Parathyroid adenoma (tissue), 2 donors: ENCODE measurements at regions not wholly inside any gene's neighbourhood (a gene's known extent, or its start where the extent isn't known, plus 50 kb on each side); places are given as distances from the start of the nearest gene placed in this dataset.
"Not testable (repeated sequence)": the region's sequence is repeated elsewhere in the genome, so short reads cannot be mapped to it uniquely, and the experiment has no call there.

Experiments
- H2AFZ ChIP-seq: fragments of 300-600 bp; sonication (generic); one replicate; pipeline ENCODE4 v1.7.0; 2017; ENCODE audit warnings: antibody characterized with exemption, mild to moderate bottlenecking
- H3K27ac ChIP-seq: fragments of 300-600 bp; sonication (generic); one replicate; pipeline ENCODE4 v1.7.0; 2017
- H3K27me3 ChIP-seq: fragments of 300-600 bp; sonication (generic); one replicate; pipeline ENCODE4 v1.7.0; 2017; ENCODE audit warnings: low read length; ENCODE audit not compliant: control insufficient read depth, insufficient read depth
- H3K36me3 ChIP-seq: fragments of 300-600 bp; sonication (generic); one replicate; pipeline ENCODE4 v1.7.0; 2017; ENCODE audit warnings: low read length; ENCODE audit not compliant: control insufficient read depth, insufficient read depth
- H3K4me1 ChIP-seq: fragments of 300-600 bp; sonication (generic); one replicate; pipeline ENCODE4 v1.7.0; 2017; ENCODE audit warnings: control low read depth
- H3K4me2 ChIP-seq: fragments of 300-600 bp; sonication (generic); one replicate; pipeline ENCODE4 v1.7.0; 2017; ENCODE audit warnings: low read length
- H3K4me3 ChIP-seq: fragments of 300-600 bp; sonication (generic); one replicate; pipeline ENCODE4 v1.7.0; 2017; ENCODE audit warnings: low read depth, low read length
- H3K79me2 ChIP-seq: fragments of 300-600 bp; sonication (generic); one replicate; pipeline ENCODE4 v1.7.0; 2017; ENCODE audit warnings: control low read depth
- H3K9ac ChIP-seq: fragments of 300-600 bp; sonication (generic); one replicate; pipeline ENCODE4 v1.7.0; 2017; ENCODE audit warnings: mild to moderate bottlenecking
- H3K9me3 ChIP-seq: fragments of 300-600 bp; sonication (generic); one replicate; pipeline ENCODE4 v1.7.0; 2017; ENCODE audit warnings: low read length; ENCODE audit not compliant: control insufficient read depth
- TF ChIP-seq, protein P1 (sequence below): fragments of 300-600 bp; sonication (generic); IDR thresholded peaks from one replicate; pipeline ENCODE4 v1.7.0; 2017; ENCODE audit warnings: antibody characterized with exemption, mild to moderate bottlenecking
- donor health status: primary hyperparathyroidism.

DNA sequence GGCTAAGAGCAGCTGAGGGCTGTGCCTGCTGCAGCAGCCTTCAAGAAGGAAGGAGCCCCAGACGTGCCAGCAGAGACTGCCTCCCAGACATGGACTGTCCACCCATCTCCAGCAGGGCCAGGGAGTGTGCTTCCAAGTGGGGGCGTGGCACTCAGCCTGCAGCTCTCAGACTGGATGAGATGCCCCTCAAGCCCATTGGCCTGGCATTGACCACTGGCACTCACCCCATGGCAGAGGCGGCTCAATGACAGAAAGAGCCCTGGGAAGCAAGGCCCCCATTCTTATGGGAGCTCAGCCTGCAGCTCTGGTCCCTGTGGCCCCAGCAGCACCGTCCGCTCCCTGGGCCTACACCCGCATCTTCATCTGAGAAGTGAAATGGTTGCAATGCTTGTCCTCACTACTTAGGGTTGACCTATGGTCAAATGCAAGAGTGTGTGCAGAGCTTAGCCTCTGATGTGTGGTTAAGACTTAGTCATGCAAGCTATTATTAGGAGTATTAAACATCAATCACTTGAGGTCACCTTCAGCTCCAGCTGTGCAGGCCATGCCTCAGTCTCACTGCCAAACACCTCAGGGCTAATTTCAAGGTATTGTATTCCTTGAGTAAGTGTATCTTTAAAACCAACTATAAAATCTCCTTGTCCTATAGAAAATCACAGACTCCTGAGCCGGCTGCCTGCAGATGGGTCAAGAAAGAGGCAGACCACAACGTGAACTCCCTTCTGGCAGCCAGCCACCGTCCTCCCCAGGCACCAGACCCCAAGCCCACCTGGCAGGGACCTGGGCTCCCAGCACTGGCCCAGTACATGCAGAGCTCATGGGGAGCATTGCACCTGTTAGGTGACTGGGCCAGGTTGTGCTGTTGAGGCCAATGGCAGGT is 194.8 kb downstream of the NDUFA10 start:
- no peaks in the 10 kb centered on the region for H3K36me3 ChIP-seq
- no peak overlapping the region for H3K9ac ChIP-seq
- H3K4me2 ChIP-seq, result no peak overlapping the region
- peaks cover 8% of the 10 kb centered on the region for H3K4me1 ChIP-seq
- H3K27ac ChIP-seq, result no peak overlapping the region
- no peaks in the 10 kb centered on the region for H3K9me3 ChIP-seq
- H3K27me3 ChIP-seq, result no peaks in the 10 kb centered on the region
- TF ChIP-seq, protein P1, sequence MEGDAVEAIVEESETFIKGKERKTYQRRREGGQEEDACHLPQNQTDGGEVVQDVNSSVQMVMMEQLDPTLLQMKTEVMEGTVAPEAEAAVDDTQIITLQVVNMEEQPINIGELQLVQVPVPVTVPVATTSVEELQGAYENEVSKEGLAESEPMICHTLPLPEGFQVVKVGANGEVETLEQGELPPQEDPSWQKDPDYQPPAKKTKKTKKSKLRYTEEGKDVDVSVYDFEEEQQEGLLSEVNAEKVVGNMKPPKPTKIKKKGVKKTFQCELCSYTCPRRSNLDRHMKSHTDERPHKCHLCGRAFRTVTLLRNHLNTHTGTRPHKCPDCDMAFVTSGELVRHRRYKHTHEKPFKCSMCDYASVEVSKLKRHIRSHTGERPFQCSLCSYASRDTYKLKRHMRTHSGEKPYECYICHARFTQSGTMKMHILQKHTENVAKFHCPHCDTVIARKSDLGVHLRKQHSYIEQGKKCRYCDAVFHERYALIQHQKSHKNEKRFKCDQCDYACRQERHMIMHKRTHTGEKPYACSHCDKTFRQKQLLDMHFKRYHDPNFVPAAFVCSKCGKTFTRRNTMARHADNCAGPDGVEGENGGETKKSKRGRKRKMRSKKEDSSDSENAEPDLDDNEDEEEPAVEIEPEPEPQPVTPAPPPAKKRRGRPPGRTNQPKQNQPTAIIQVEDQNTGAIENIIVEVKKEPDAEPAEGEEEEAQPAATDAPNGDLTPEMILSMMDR, result no peak
- H3K79me2 ChIP-seq, result no peaks in the 10 kb centered on the region
- no peak overlapping the region for H2AFZ ChIP-seq
- no peak overlapping the region for H3K4me3 ChIP-seq

DNA sequence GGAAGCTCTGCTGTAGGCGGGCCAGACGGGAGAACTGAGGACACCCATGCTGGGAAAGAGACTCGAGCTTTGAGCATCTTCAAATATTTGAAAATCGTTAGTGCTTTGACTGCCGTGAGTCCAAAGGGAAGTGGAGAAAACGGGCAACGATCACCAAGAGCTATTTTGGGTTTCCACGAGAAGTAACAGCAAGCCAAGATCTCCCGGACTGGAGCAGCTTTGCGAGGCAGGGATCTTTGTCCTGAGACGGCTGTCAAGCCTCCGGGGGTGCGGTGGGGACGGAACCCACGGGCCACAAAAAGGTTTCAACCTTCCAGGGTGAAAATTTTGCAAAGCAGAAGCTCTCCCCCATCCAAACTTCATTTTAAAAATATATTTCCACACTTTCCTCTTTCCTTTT is 195.8 kb downstream of the NDUFA10 start:
- no peaks in the 10 kb centered on the region for H3K27me3 ChIP-seq
- H3K4me2 ChIP-seq, result no peak overlapping the region
- no peaks in the 10 kb centered on the region for H3K9me3 ChIP-seq
- no peaks in the 10 kb centered on the region for H3K79me2 ChIP-seq
- no peak overlapping the region for H3K4me3 ChIP-seq
- no peak overlapping the region for H3K27ac ChIP-seq
- H3K4me1 ChIP-seq, result peaks cover 8% of the 10 kb centered on the region
- no peak overlapping the region for H2AFZ ChIP-seq
- no peaks in the 10 kb centered on the region for H3K36me3 ChIP-seq
- TF ChIP-seq, protein P1, result no peak
- H3K9ac ChIP-seq, result no peak overlapping the region

DNA sequence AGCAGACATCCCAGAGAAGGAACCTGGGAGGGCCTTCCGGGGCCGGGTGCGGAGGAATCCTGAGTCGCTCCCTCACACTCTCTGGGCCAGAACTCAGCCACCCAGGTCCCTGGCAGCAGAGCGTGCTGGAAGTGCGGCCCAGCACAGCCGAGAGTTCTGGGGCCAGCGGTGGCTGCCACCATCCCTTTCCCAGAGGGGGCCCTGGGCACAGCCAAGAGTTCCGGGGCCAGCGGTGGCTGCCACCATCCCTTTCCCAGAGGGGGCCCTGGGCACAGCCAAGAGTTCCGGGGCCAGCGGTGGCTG is 196.2 kb downstream of the NDUFA10 start:
- not testable (repeated sequence) for H3K9me3 ChIP-seq, H3K4me1 ChIP-seq, H3K9ac ChIP-seq, H3K4me2 ChIP-seq, H3K4me3 ChIP-seq, H3K27ac ChIP-seq, H3K27me3 ChIP-seq, H3K79me2 ChIP-seq, H2AFZ ChIP-seq, H3K36me3 ChIP-seq

DNA sequence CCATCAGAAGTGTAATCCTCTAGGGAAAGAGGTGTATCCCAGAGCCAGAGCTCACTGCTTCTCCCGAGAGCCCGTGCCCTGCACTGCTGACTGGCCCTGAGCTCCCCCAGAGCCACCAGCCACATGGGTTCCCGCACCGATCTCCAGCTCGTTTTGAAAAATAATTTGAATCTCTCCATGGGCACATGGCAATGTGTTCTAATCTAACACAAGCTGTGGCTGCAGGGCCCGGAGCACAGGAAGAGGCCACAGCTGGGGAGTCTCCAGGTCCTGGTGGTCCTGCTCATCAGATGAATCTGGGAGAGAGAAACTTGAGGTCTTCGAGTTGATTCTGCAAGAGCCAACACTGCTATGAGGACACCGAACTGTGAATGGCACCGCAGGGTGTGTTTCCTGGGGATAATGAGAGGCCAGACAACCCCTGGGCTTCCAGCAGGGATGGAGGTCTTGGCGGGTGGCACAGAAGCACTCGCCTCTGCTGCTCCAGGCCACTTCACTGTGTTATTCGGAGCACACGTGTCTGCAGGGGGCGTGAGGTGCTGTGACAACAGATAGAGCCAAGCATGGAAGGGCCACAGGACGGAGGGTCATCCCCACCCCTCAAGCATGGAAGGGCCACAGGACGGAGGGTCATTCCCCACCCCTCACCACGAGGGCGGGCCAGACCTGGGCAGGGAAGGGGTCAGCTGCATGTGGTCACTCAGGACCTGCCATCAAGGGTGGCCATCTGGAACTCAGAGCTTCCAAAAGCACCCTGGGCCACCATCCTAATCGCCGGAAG is 196.8 kb downstream of the NDUFA10 start:
- H3K9me3 ChIP-seq, result no peaks in the 10 kb centered on the region
- H3K9ac ChIP-seq, result no peak overlapping the region
- H3K79me2 ChIP-seq, result no peaks in the 10 kb centered on the region
- H3K27ac ChIP-seq, result no peak overlapping the region
- no peak overlapping the region for H2AFZ ChIP-seq
- peaks cover 8% of the 10 kb centered on the region for H3K4me1 ChIP-seq
- H3K27me3 ChIP-seq, result no peaks in the 10 kb centered on the region
- no peak overlapping the region for H3K4me2 ChIP-seq
- TF ChIP-seq, protein P1, result no peak
- no peak overlapping the region for H3K4me3 ChIP-seq
- no peaks in the 10 kb centered on the region for H3K36me3 ChIP-seq

DNA sequence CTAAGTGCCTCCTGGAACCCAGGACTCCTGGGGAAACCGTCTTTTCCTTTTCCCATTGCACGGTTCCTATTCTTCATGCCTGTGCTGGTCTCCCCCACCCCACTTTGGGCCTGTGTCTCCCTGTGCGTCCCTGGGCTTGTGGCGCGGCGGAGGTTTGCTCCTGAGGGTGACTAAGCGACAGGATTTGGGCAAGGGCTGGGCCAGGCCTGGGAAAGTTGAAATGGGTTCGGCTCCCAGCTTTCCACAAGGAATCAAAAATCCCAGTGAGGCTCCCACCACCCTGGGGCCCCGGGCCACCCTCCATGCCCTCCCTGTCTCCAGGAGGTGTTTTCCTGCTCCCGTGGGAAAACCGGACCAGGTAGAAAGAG is 197.6 kb downstream of the NDUFA10 start:
- peaks cover 8% of the 10 kb centered on the region for H3K4me1 ChIP-seq
- TF ChIP-seq, protein P1, result no peak

More for the DNA sequence above, 197.6 kb downstream of the NDUFA10 start:
- H3K27me3 ChIP-seq, result no peaks in the 10 kb centered on the region
- no peaks in the 10 kb centered on the region for H3K9me3 ChIP-seq
- no peak overlapping the region for H3K9ac ChIP-seq
- H3K27ac ChIP-seq, result no peak overlapping the region
- no peak overlapping the region for H3K4me2 ChIP-seq
- no peaks in the 10 kb centered on the region for H3K36me3 ChIP-seq
- H3K79me2 ChIP-seq, result no peaks in the 10 kb centered on the region
- no peak overlapping the region for H3K4me3 ChIP-seq
- no peak overlapping the region for H2AFZ ChIP-seq
